A673 (cell line): ENCODE measurements at regions not wholly inside any gene's neighbourhood (a gene's known extent, or its start where the extent isn't known, plus 50 kb on each side); places are given as distances from the start of the nearest gene placed in this dataset.
"Not testable (repeated sequence)": the region's sequence is repeated elsewhere in the genome, so short reads cannot be mapped to it uniquely, and the experiment has no call there.

Experiments
- BruUV-seq: library from RNA; stranded (reverse); fragments of 400-500 nt; replicated peaks from 2 replicates; lab custom pipeline; 2021; lab: Mats Ljungman, UMichigan
- CTCF ChIA-PET: fragments of 300-600 bp; sonication (Branson Sonifier 250); formaldehyde crosslinking; loops from one replicate; lab custom pipeline; 2022; ENCODE audit warnings: antibody characterized with exemption; lab: Charles Lee
- POLR2A ChIA-PET: fragments of 300-600 bp; sonication (Branson Sonifier 250); formaldehyde crosslinking; loops from one replicate; lab custom pipeline; 2022; ENCODE audit warnings: antibody characterized with exemption; ENCODE audit not compliant: low non-redundant PET; lab: Charles Lee
- DNase-seq: peaks from one replicate; pipeline ENCODE4 v3.0.0-alpha.2; 2015; ENCODE audit warnings: low spot score
- H3K27ac ChIP-seq: fragments of 200-600 bp; sonication (generic); 2 replicates; pipeline ENCODE4 v1.5.1; 2016; ENCODE audit warnings: mixed run types, low read depth, mild to moderate bottlenecking, mixed read lengths, antibody characterized with exemption, low read length; ENCODE audit not compliant: poor library complexity, severe bottlenecking
- H3K27me3 ChIP-seq: fragments of 200-600 bp; sonication (generic); replicated peaks from 2 replicates; pipeline ENCODE4 v1.6.1; 2017; ENCODE audit warnings: mixed run types, low read depth, mild to moderate bottlenecking, mixed read lengths, antibody characterized with exemption, low read length; ENCODE audit not compliant: insufficient read depth, poor library complexity
- H3K36me3 ChIP-seq: fragments of 200-600 bp; sonication (generic); 2 replicates; pipeline ENCODE4 v1.6.1; 2016; ENCODE audit warnings: mixed run types, mild to moderate bottlenecking, mixed read lengths, antibody characterized with exemption, low read length; ENCODE audit not compliant: insufficient read depth, poor library complexity, severe bottlenecking
- H3K4me1 ChIP-seq: fragments of 200-600 bp; sonication (generic); 2 replicates; pipeline ENCODE4 v1.6.1; 2017; ENCODE audit warnings: mixed run types, mild to moderate bottlenecking, mixed read lengths, antibody characterized with exemption, low read length; ENCODE audit not compliant: insufficient read depth, poor library complexity, severe bottlenecking
- H3K4me3 ChIP-seq: fragments of 200-600 bp; sonication (generic); 2 replicates; pipeline ENCODE4 v1.5.1; 2016; ENCODE audit warnings: low read depth, mixed run types, mild to moderate bottlenecking, mixed read lengths, low read length; ENCODE audit not compliant: poor library complexity, severe bottlenecking
- H3K9me3 ChIP-seq: fragments of 200-600 bp; sonication (generic); 2 replicates; pipeline ENCODE4 v1.6.1; 2016; ENCODE audit warnings: mixed run types, low read depth, mild to moderate bottlenecking, mixed read lengths, antibody characterized with exemption, low read length; ENCODE audit not compliant: poor library complexity, severe bottlenecking
- EZH2 ChIP-seq: fragments of 200-600 bp; sonication (generic); IDR thresholded peaks from 2 replicates; pipeline ENCODE4 v1.6.1; 2017; ENCODE audit warnings: borderline replicate concordance, low read depth, mild to moderate bottlenecking, mixed read lengths, antibody characterized with exemption, low read length; ENCODE audit not compliant: poor library complexity, severe bottlenecking
- intact Hi-C: fragments of 100-400 bp; cut with micrococcal nuclease; formaldehyde crosslinking; loops from one replicate; pipeline ENCODE4 v1.10.0; 2022; ENCODE audit not compliant: unreplicated experiment
- TF ChIP-seq, protein P1 (sequence below): fragments of 300-800, 200-600 bp; sonication (generic); conservative IDR thresholded peaks from 2 replicates; pipeline ENCODE4 v1.5.1; 2017; ENCODE audit warnings: low read depth, mild to moderate bottlenecking, antibody characterized with exemption, low read length, moderate library complexity, mixed read lengths

- no peak overlapping the region for H3K4me3 ChIP-seq
These were observed 464.8 kb upstream of the BRINP3 start for GRCh38 chr1:190942475-190942874.

GRCh38 chr1:190943722-190944121 is 466.1 kb upstream of the BRINP3 start:
- BruUV-seq, H3K9me3 ChIP-seq, intact Hi-C loops, H3K4me3 ChIP-seq, H3K27ac ChIP-seq, H3K36me3 ChIP-seq, CTCF ChIA-PET, H3K4me1 ChIP-seq, DNase-seq, H3K27me3 ChIP-seq, POLR2A ChIA-PET: not testable (repeated sequence)

More at GRCh38 chr1:190942475-190942874, 464.8 kb upstream of the BRINP3 start:
- ChIA-PET POLR2A (no interaction called here), CTCF (no interaction called here)
- Histone ChIP-seq H3K36me3 (no peaks in the 10 kb centered on the region), H3K27ac (no peak overlapping the region), H3K27me3 (no peaks in the 10 kb centered on the region), H3K4me1 (no peaks in the 10 kb centered on the region), H3K9me3 (no peaks in the 10 kb centered on the region)
- intact Hi-C loops: no loop called here
- no TSS peak for BruUV-seq
- DNase-seq: no peak
- TF ChIP-seq, protein P1, sequence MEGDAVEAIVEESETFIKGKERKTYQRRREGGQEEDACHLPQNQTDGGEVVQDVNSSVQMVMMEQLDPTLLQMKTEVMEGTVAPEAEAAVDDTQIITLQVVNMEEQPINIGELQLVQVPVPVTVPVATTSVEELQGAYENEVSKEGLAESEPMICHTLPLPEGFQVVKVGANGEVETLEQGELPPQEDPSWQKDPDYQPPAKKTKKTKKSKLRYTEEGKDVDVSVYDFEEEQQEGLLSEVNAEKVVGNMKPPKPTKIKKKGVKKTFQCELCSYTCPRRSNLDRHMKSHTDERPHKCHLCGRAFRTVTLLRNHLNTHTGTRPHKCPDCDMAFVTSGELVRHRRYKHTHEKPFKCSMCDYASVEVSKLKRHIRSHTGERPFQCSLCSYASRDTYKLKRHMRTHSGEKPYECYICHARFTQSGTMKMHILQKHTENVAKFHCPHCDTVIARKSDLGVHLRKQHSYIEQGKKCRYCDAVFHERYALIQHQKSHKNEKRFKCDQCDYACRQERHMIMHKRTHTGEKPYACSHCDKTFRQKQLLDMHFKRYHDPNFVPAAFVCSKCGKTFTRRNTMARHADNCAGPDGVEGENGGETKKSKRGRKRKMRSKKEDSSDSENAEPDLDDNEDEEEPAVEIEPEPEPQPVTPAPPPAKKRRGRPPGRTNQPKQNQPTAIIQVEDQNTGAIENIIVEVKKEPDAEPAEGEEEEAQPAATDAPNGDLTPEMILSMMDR: no peak
- TF ChIP-seq EZH2: no peak

- no peak for DNase-seq
- Histone ChIP-seq H3K36me3 (no peaks in the 10 kb centered on the region), H3K4me1 (no peaks in the 10 kb centered on the region), H3K27me3 (no peaks in the 10 kb centered on the region), H3K9me3 (no peaks in the 10 kb centered on the region), H3K27ac (no peak overlapping the region), H3K4me3 (no peak overlapping the region)
- CTCF ChIA-PET: no interaction called here
- POLR2A ChIA-PET: no interaction called here
- BruUV-seq: no TSS peak
- intact Hi-C loops: no loop called here
- TF ChIP-seq, protein P1: no peak
- no peak for TF ChIP-seq EZH2
These were observed 472.3 kb upstream of the BRINP3 start for GRCh38 chr1:190949939-190950338.

DNA sequence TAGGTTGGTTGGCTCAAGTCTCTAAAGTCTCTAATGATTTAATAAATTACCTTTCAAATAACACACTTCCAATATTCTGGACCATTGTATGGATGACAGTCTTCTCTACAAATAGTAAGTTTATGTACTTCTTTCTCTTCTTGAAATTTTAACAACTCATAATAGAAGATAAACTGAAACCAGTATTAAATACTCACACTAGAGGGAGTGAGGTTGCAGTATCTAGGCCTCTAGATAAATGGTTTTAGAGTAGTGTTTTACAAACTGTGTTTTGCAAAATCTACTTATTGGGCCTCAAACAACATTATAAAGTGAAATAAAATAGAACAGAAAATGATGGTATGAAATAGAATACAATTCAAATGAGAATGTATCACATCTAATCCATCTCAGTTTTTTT is 479.9 kb upstream of the BRINP3 start:
- POLR2A ChIA-PET: no interaction called here
- intact Hi-C loops: no loop called here
- H3K36me3 ChIP-seq: no peaks in the 10 kb centered on the region
- CTCF ChIA-PET: no interaction called here
- no peak overlapping the region for H3K4me3 ChIP-seq
- no peaks in the 10 kb centered on the region for H3K9me3 ChIP-seq
- no peaks in the 10 kb centered on the region for H3K27me3 ChIP-seq
- no peak overlapping the region for H3K27ac ChIP-seq
- peak; percentile 26 for DNase-seq
- H3K4me1 ChIP-seq: no peaks in the 10 kb centered on the region
- no TSS peak for BruUV-seq
- TF ChIP-seq EZH2: no peak
- TF ChIP-seq, protein P1: peak; percentile 51
